MCF 10A (cell line): ENCODE measurements at regions not wholly inside any gene's neighbourhood (a gene's known extent, or its start where the extent isn't known, plus 50 kb on each side); places are given as distances from the start of the nearest gene placed in this dataset.

Experiments used
- BruUV-seq: library from RNA; stranded (reverse); fragments of 400-500 nt; replicated peaks from 2 replicates; lab custom pipeline; 2021; lab: Mats Ljungman, UMichigan
- CTCF ChIA-PET: fragments of 300-600 bp; sonication (Branson Sonifier 250); formaldehyde crosslinking; extraction: SDS; loops from one replicate; lab custom pipeline; 2021; ENCODE audit warnings: antibody characterized with exemption, inconsistent platforms; lab: Yijun Ruan, JAX
- POLR2A ChIA-PET: fragments of 300-600, 350-650 bp; sonication (Branson Sonifier 250); formaldehyde crosslinking; extraction: SDS; loops from one replicate; lab custom pipeline; 2020; ENCODE audit warnings: antibody characterized with exemption, inconsistent platforms; lab: Yijun Ruan, JAX
- DNase-seq: peaks from one replicate; pipeline ENCODE4 v3.0.0-alpha.2; 2018; ENCODE audit not compliant: unreplicated experiment
- H3K27ac Mint-ChIP-seq: one replicate; pipeline ENCODE4 v1.8.0; 2022; ENCODE audit warnings: mild to moderate bottlenecking, low read depth, mixed read lengths; ENCODE audit not compliant: unreplicated experiment
- H3K27me3 Mint-ChIP-seq: one replicate; pipeline ENCODE4 v1.8.0; 2022; ENCODE audit warnings: mixed read lengths; ENCODE audit not compliant: insufficient read depth, unreplicated experiment
- H3K36me3 Mint-ChIP-seq: one replicate; pipeline ENCODE4 v1.8.0; 2022; ENCODE audit warnings: mild to moderate bottlenecking, moderate library complexity, mixed read lengths; ENCODE audit not compliant: insufficient read depth, unreplicated experiment
- H3K4me1 Mint-ChIP-seq: one replicate; pipeline ENCODE4 v1.8.0; 2022; ENCODE audit warnings: mixed read lengths; ENCODE audit not compliant: insufficient read depth, unreplicated experiment
- H3K4me3 Mint-ChIP-seq: one replicate; pipeline ENCODE4 v1.8.0; 2022; ENCODE audit warnings: mild to moderate bottlenecking, moderate library complexity, mixed read lengths; ENCODE audit not compliant: unreplicated experiment
- H3K9me3 Mint-ChIP-seq: one replicate; pipeline ENCODE4 v1.8.0; 2022; ENCODE audit warnings: mixed read lengths; ENCODE audit not compliant: unreplicated experiment
- CTCF ChIP-seq: fragments of 200-600 bp; IDR thresholded peaks from one replicate; pipeline ENCODE4 v1.8.0; 2022; ENCODE audit warnings: antibody characterized with exemption, mild to moderate bottlenecking; ENCODE audit not compliant: unreplicated experiment
- intact Hi-C: fragments of 100-400 bp; cut with micrococcal nuclease; formaldehyde crosslinking; loops from 2 replicates; pipeline ENCODE4 v1.14.1; 2022

- intact Hi-C loops = no loop called here
- no peaks in the 10 kb centered on the region for H3K36me3 Mint-ChIP-seq
- DNase-seq = no peak
- no TSS peak for BruUV-seq
- no peak for TF ChIP-seq CTCF
- H3K27me3 Mint-ChIP-seq = peaks cover 12% of the 10 kb centered on the region
- no peaks in the 10 kb centered on the region for H3K9me3 Mint-ChIP-seq
- POLR2A ChIA-PET = no interaction called here
- no peak overlapping the region for H3K4me3 Mint-ChIP-seq
- no peaks in the 10 kb centered on the region for H3K4me1 Mint-ChIP-seq
- CTCF ChIA-PET = no interaction called here
- no peak overlapping the region for H3K27ac Mint-ChIP-seq
Measured at GRCh38 chr14:104387022-104388010, 192.2 kb upstream of the C14orf180 start.

- no peak for DNase-seq
- no peaks in the 10 kb centered on the region for H3K36me3 Mint-ChIP-seq
- CTCF ChIA-PET = no interaction called here
- H3K9me3 Mint-ChIP-seq = no peaks in the 10 kb centered on the region
- intact Hi-C loops = no loop called here
- no peak overlapping the region for H3K27ac Mint-ChIP-seq
- TF ChIP-seq CTCF = no peak
- POLR2A ChIA-PET = no interaction called here
- peaks cover 12% of the 10 kb centered on the region for H3K27me3 Mint-ChIP-seq
- BruUV-seq = no TSS peak
- no peaks in the 10 kb centered on the region for H3K4me1 Mint-ChIP-seq
- no peak overlapping the region for H3K4me3 Mint-ChIP-seq
Measured at GRCh38 chr14:104388011-104388521, 191.5 kb upstream of the C14orf180 start.

- no peaks in the 10 kb centered on the region for H3K9me3 Mint-ChIP-seq
- no peak overlapping the region for H3K4me3 Mint-ChIP-seq
- H3K27ac Mint-ChIP-seq = no peak overlapping the region
- no TSS peak for BruUV-seq
- peaks cover 16% of the 10 kb centered on the region for H3K27me3 Mint-ChIP-seq
- no peaks in the 10 kb centered on the region for H3K4me1 Mint-ChIP-seq
- H3K36me3 Mint-ChIP-seq = no peaks in the 10 kb centered on the region
- no peak for DNase-seq
- no peak for TF ChIP-seq CTCF
- intact Hi-C loops = no loop called here
- CTCF ChIA-PET = no interaction called here
- POLR2A ChIA-PET = no interaction called here
Measured at GRCh38 chr14:104388541-104389325, 190.8 kb upstream of the C14orf180 start.
